Loucy (cell line): ENCODE measurements at regions not wholly inside any gene's neighbourhood (a gene's known extent, or its start where the extent isn't known, plus 50 kb on each side); places are given as distances from the start of the nearest gene placed in this dataset.

ENCODE experiments used
- H2AFZ ChIP-seq: fragments of 200-600 bp; sonication (generic); 2 replicates; pipeline ENCODE4 v1.6.0; 2016; ENCODE audit warnings: antibody characterized with exemption, mild to moderate bottlenecking, low read length, moderate library complexity
- H3F3A ChIP-seq: fragments of 200-600 bp; 2 replicates; pipeline ENCODE4 v1.6.0; 2016; ENCODE audit warnings: antibody characterized with exemption, low read depth, mild to moderate bottlenecking
- H3K27me3 ChIP-seq: fragments of 200-600 bp; sonication (generic); 2 replicates; pipeline ENCODE4 v1.6.1; 2014; ENCODE audit warnings: low read length, mild to moderate bottlenecking; ENCODE audit not compliant: insufficient read depth, poor library complexity, severe bottlenecking
- H3K36me3 ChIP-seq: fragments of 200-600 bp; sonication (generic); 2 replicates; pipeline ENCODE4 v1.6.1; 2016; ENCODE audit warnings: low read length; ENCODE audit not compliant: insufficient read depth
- H3K4me1 ChIP-seq: fragments of 200-600 bp; sonication (generic); 2 replicates; pipeline ENCODE4 v1.5.1; 2014; ENCODE audit warnings: low read length, mild to moderate bottlenecking; ENCODE audit not compliant: insufficient read depth, poor library complexity, severe bottlenecking
- H3K4me2 ChIP-seq: fragments of 200-600 bp; sonication (generic); 2 replicates; pipeline ENCODE4 v1.6.0; 2014; ENCODE audit warnings: antibody characterized with exemption, low read length, low read depth, mild to moderate bottlenecking; ENCODE audit not compliant: poor library complexity, severe bottlenecking
- H3K4me3 ChIP-seq: fragments of 200-600 bp; sonication (generic); 2 replicates; pipeline ENCODE4 v1.5.1; 2014; ENCODE audit warnings: low read length, mild to moderate bottlenecking, mixed read lengths; ENCODE audit not compliant: poor library complexity, severe bottlenecking
- H3K79me2 ChIP-seq: fragments of 200-600 bp; sonication (generic); 2 replicates; pipeline ENCODE4 v1.6.1; 2014; ENCODE audit warnings: low read length; ENCODE audit not compliant: insufficient read depth
- H3K9ac ChIP-seq: fragments of 200-600 bp; sonication (generic); 2 replicates; pipeline ENCODE4 v1.6.0; 2014; ENCODE audit warnings: mild to moderate bottlenecking, low read depth, low read length, moderate library complexity; ENCODE audit not compliant: poor library complexity, severe bottlenecking
- H3K9me2 ChIP-seq: fragments of 200-600 bp; sonication (generic); replicated peaks from 2 replicates; pipeline ENCODE4 v1.6.1; 2016; ENCODE audit warnings: low read depth, low read length, mixed read lengths
- H3K9me3 ChIP-seq: fragments of 200-600 bp; sonication (generic); 2 replicates; pipeline ENCODE4 v1.6.1; 2014; ENCODE audit warnings: mild to moderate bottlenecking, antibody characterized with exemption, low read length, low read depth; ENCODE audit not compliant: insufficient read depth
- H4K20me1 ChIP-seq: fragments of 200-600 bp; sonication (generic); 2 replicates; pipeline ENCODE4 v1.6.0; 2014; ENCODE audit warnings: antibody characterized with exemption, low read length, mild to moderate bottlenecking; ENCODE audit not compliant: insufficient read depth, poor library complexity, severe bottlenecking
- CTCF ChIP-seq: fragments of 200-600 bp; sonication (generic); conservative IDR thresholded peaks from 2 replicates; pipeline ENCODE4 v1.5.1; 2014; ENCODE audit warnings: mild to moderate bottlenecking, antibody characterized with exemption, low read length
- EZH2phosphoT487 ChIP-seq: fragments of 200-600 bp; IDR thresholded peaks from 2 replicates; pipeline ENCODE4 v1.6.1; 2018; ENCODE audit warnings: antibody characterized with exemption, mild to moderate bottlenecking, moderate library complexity, borderline replicate concordance

GRCh38 chr18:75480487-75480886 lies 53.0 kb upstream of the SMIM21 start:
- Histone ChIP-seq H3K9me3 (peaks cover 12% of the 10 kb centered on the region; the same call in 1 of the 2 replicates), H3K27me3 (no peaks in the 10 kb centered on the region), H3K4me2 (no peak overlapping the region), H4K20me1 (no peaks in the 10 kb centered on the region), H3F3A (no peaks in the 10 kb centered on the region), H3K4me1 (no peaks in the 10 kb centered on the region), H3K36me3 (no peaks in the 10 kb centered on the region), H3K4me3 (no peak overlapping the region), H3K9me2 (no peaks in the 10 kb centered on the region), H3K79me2 (no peaks in the 10 kb centered on the region), H3K9ac (no peak overlapping the region), H2AFZ (no peak overlapping the region)
- no peak for TF ChIP-seq EZH2phosphoT487
- TF ChIP-seq CTCF = no peak

- no peaks in the 10 kb centered on the region for H3K36me3 ChIP-seq
- peaks cover 12% of the 10 kb centered on the region; the same call in 1 of the 2 replicates for H3K9me3 ChIP-seq
- no peaks in the 10 kb centered on the region for H4K20me1 ChIP-seq
- H3K4me1 ChIP-seq = no peaks in the 10 kb centered on the region
- H3K9ac ChIP-seq = no peak overlapping the region
- no peak overlapping the region for H3K4me3 ChIP-seq
- TF ChIP-seq EZH2phosphoT487 (no peak), CTCF (peak; percentile 88)
- no peak overlapping the region for H2AFZ ChIP-seq
- H3F3A ChIP-seq = no peaks in the 10 kb centered on the region
- no peak overlapping the region for H3K4me2 ChIP-seq
- no peaks in the 10 kb centered on the region for H3K79me2 ChIP-seq
- H3K9me2 ChIP-seq = no peaks in the 10 kb centered on the region
- H3K27me3 ChIP-seq = no peaks in the 10 kb centered on the region
These were observed 51.7 kb upstream of the SMIM21 start for GRCh38 chr18:75478996-75479880.

GRCh38 chr18:75477900-75478299 lies 50.4 kb upstream of the SMIM21 start:
- TF ChIP-seq EZH2phosphoT487 = no peak
- no peak for TF ChIP-seq CTCF
- Histone ChIP-seq H3K4me2 (peak overlapping the region; percentile 21), H3K4me3 (peak overlapping the region; percentile 47)

More at GRCh38 chr18:75477900-75478299, 50.4 kb upstream of the SMIM21 start:
- H3K9me3 ChIP-seq = peaks cover 2% of the 10 kb centered on the region; the same call in 1 of the 2 replicates
- no peaks in the 10 kb centered on the region for H3K79me2 ChIP-seq
- no peaks in the 10 kb centered on the region for H3K36me3 ChIP-seq
- H2AFZ ChIP-seq = peak overlapping the region; percentile 74
- no peaks in the 10 kb centered on the region for H3K4me1 ChIP-seq
- H4K20me1 ChIP-seq = no peaks in the 10 kb centered on the region
- no peak overlapping the region for H3K9ac ChIP-seq
- H3K9me2 ChIP-seq = no peaks in the 10 kb centered on the region
- H3F3A ChIP-seq = no peaks in the 10 kb centered on the region
- no peaks in the 10 kb centered on the region for H3K27me3 ChIP-seq
